PC-3 (cell line): ENCODE measurements at regions not wholly inside any gene's neighbourhood (a gene's known extent, or its start where the extent isn't known, plus 50 kb on each side); places are given as distances from the start of the nearest gene placed in this dataset.

Experiments
- ATAC-seq: fragments of 200-7000 bp; cut with Tn5 transposase; 2 replicates; pipeline ENCODE4 v1.9.1; 2020; ENCODE audit warnings: mild to moderate bottlenecking, moderate library complexity
- BruUV-seq: library from RNA; stranded (reverse); fragments of 400-500 nt; replicated peaks from 2 replicates; lab custom pipeline; 2021; lab: Mats Ljungman, UMichigan
- CTCF ChIA-PET: fragments of 300-600 bp; sonication (Branson Sonifier 250); formaldehyde crosslinking; loops from one replicate; lab custom pipeline; 2022; ENCODE audit warnings: antibody characterized with exemption; lab: Charles Lee
- POLR2A ChIA-PET: fragments of 300-600 bp; sonication (Branson Sonifier 250); formaldehyde crosslinking; loops from one replicate; lab custom pipeline; 2022; ENCODE audit warnings: antibody characterized with exemption; ENCODE audit not compliant: unreplicated experiment; lab: Charles Lee
- DNase-seq: peaks from one replicate; pipeline ENCODE4 v3.0.0-alpha.2; 2015
- H2AFZ ChIP-seq: fragments of 300-600 bp; sonication (generic); 2 replicates; pipeline ENCODE4 v1.6.0; 2016; ENCODE audit warnings: antibody characterized with exemption, low read length
- H3F3A ChIP-seq: fragments of 300-600 bp; sonication (generic); one replicate; pipeline ENCODE4 v1.6.0; 2017; ENCODE audit warnings: antibody characterized with exemption, low read length, control low read depth, mild to moderate bottlenecking; ENCODE audit not compliant: unreplicated experiment
- H3K27ac ChIP-seq: fragments of 300-600 bp; sonication (generic); 2 replicates; pipeline ENCODE4 v1.5.1; 2016; ENCODE audit warnings: mild to moderate bottlenecking, low read length
- H3K27me3 ChIP-seq: fragments of 300-600 bp; sonication (generic); 2 replicates; pipeline ENCODE4 v1.6.1; 2016; ENCODE audit warnings: low read length, mixed read lengths
- H3K36me3 ChIP-seq: fragments of 300-600 bp; sonication (generic); 2 replicates; pipeline ENCODE4 v1.6.1; 2016; ENCODE audit warnings: low read depth, mixed run types, low read length, mixed read lengths
- H3K4me1 ChIP-seq: fragments of 300-600 bp; sonication (generic); 2 replicates; pipeline ENCODE4 v1.5.1; 2016; ENCODE audit warnings: low read length; ENCODE audit not compliant: insufficient read depth
- H3K4me2 ChIP-seq: fragments of 300-600 bp; sonication (generic); 2 replicates; pipeline ENCODE4 v1.6.0; 2016; ENCODE audit warnings: low read length
- H3K4me3 ChIP-seq: fragments of 300-600 bp; sonication (generic); 2 replicates; pipeline ENCODE4 v1.5.1; 2016; ENCODE audit warnings: mild to moderate bottlenecking, low read length, mixed read lengths
- H3K79me2 ChIP-seq: fragments of 300-600 bp; sonication (generic); 2 replicates; pipeline ENCODE4 v1.6.1; 2017; ENCODE audit warnings: low read length, mixed read lengths
- H3K9ac ChIP-seq: fragments of 300-600 bp; sonication (generic); 2 replicates; pipeline ENCODE4 v1.6.0; 2016; ENCODE audit warnings: mild to moderate bottlenecking, low read length
- H3K9me2 ChIP-seq: fragments of 300-600 bp; sonication (generic); replicated peaks from 2 replicates; pipeline ENCODE4 v1.6.1; 2016; ENCODE audit warnings: mixed run types, low read length, mixed read lengths
- H3K9me3 ChIP-seq: fragments of 300-600 bp; sonication (generic); 2 replicates; pipeline ENCODE4 v1.6.1; 2016; ENCODE audit warnings: low read length, mixed read lengths
- H4K20me1 ChIP-seq: fragments of 300-600 bp; sonication (generic); 2 replicates; pipeline ENCODE4 v1.6.1; 2016; ENCODE audit warnings: low read length, mixed read lengths
- EZH2 ChIP-seq: fragments of 300-600 bp; sonication (generic); IDR thresholded peaks from one replicate; pipeline ENCODE4 v1.6.1; 2017; ENCODE audit warnings: antibody characterized with exemption, mild to moderate bottlenecking, low read length; ENCODE audit not compliant: unreplicated experiment
- EZH2phosphoT487 ChIP-seq: fragments of 300-600 bp; sonication (generic); IDR thresholded peaks from 2 replicates; pipeline ENCODE4 v1.6.1; 2018; ENCODE audit warnings: mild to moderate bottlenecking, antibody characterized with exemption, low read length, borderline replicate concordance
- intact Hi-C: fragments of 100-400 bp; cut with micrococcal nuclease; formaldehyde crosslinking; loops from 2 replicates; pipeline ENCODE4 v1.9.0; 2023
- TF ChIP-seq, protein P1 (sequence below): fragments of 300-600 bp; sonication (generic); conservative IDR thresholded peaks from 2 replicates; pipeline ENCODE4 v1.5.1; 2017; ENCODE audit warnings: antibody characterized with exemption, low read depth, mild to moderate bottlenecking, low read length

DNA sequence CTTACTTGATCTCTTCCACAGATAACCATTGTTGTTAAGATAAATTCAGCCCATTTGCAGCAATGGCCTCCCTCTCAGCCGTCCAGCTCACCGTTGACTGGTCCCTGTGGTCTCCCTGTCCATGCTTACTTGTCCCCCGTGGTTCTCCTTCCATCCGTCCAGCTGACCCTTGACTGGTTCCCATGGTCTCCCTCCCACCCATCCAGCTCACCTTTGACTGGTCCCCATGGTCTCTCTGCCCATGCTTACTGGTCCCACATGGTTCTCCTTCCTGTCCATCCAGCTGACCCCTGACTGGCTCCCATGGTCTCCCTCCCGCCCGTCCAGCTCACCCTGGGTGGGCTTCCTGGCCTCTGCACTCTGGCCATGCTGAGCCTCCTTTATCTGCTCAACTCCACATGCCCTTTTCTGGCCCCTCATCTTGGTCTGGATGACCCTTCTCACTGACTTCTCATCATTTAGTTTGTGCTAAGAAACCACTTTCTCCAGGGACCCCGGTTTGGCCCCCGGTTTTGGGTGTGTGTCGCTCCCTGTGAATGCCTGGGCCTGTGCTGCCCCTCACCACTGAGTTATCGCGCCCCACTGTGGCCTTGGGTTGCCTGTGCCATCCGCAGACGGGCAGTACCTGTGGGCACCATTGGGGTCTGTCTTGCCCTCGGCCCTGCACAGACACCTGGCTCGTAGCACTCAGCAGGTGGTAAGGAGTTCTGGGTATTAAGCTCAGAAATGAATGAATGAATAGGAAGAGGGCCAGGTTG lies 146.4 kb downstream of the ERMARD start:
- Histone ChIP-seq H2AFZ (no peak overlapping the region), H3K4me3 (no peak overlapping the region), H3K27me3 (no peaks in the 10 kb centered on the region), H3K4me1 (no peaks in the 10 kb centered on the region), H3K27ac (no peak overlapping the region), H3K9me2 (no peaks in the 10 kb centered on the region), H3K79me2 (no peaks in the 10 kb centered on the region), H3F3A (no peaks in the 10 kb centered on the region), H3K9ac (no peak overlapping the region), H3K9me3 (no peaks in the 10 kb centered on the region), H3K4me2 (no peak overlapping the region), H4K20me1 (no peaks in the 10 kb centered on the region), H3K36me3 (no peaks in the 10 kb centered on the region)
- ChIA-PET POLR2A (no interaction called here), CTCF (no interaction called here)
- intact Hi-C loops = no loop called here
- no TSS peak for BruUV-seq
- DNase-seq (no peak), ATAC-seq (no peak)
- TF ChIP-seq EZH2phosphoT487 = no peak
- no peak for TF ChIP-seq EZH2

DNA sequence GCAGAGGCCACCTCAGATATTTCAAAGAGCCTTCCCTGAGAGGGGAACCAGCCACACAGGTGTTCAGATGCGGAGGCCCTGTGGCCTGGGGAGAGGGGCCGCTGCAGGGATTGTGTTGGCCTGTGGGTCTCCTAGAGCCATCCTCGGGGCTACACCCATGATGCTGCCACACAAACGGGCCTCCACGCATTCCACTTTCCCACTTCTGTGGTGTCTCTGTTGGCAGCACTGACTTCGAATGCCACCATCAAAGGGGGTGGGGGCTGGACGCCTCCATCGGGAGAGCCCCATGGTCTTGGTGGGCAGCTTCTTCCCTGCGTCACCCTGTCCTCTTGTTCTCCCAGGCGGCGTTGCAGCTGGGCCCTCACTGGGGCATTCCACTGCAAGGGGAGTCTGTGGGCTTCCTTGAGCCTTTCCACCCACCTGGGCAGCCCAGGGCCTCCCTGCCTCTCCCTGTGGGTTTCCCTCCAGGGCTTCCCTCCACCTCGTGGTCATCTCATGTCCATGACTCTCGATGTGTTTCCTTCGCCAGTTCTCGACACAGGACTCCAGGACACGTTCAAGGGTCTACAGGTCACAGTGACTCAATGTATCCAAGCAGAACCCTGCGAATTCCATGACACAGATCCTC lies 145.5 kb downstream of the ERMARD start:
- Histone ChIP-seq H3F3A (no peaks in the 10 kb centered on the region), H3K79me2 (no peaks in the 10 kb centered on the region), H3K9ac (no peak overlapping the region), H3K36me3 (no peaks in the 10 kb centered on the region), H3K27me3 (no peaks in the 10 kb centered on the region), H3K27ac (no peak overlapping the region), H3K4me2 (no peak overlapping the region), H2AFZ (no peak overlapping the region), H3K9me2 (no peaks in the 10 kb centered on the region), H4K20me1 (no peaks in the 10 kb centered on the region), H3K4me1 (no peaks in the 10 kb centered on the region), H3K4me3 (no peak overlapping the region), H3K9me3 (no peaks in the 10 kb centered on the region)
- TF ChIP-seq EZH2 = no peak
- no peak for TF ChIP-seq EZH2phosphoT487
- TF ChIP-seq, protein P1, sequence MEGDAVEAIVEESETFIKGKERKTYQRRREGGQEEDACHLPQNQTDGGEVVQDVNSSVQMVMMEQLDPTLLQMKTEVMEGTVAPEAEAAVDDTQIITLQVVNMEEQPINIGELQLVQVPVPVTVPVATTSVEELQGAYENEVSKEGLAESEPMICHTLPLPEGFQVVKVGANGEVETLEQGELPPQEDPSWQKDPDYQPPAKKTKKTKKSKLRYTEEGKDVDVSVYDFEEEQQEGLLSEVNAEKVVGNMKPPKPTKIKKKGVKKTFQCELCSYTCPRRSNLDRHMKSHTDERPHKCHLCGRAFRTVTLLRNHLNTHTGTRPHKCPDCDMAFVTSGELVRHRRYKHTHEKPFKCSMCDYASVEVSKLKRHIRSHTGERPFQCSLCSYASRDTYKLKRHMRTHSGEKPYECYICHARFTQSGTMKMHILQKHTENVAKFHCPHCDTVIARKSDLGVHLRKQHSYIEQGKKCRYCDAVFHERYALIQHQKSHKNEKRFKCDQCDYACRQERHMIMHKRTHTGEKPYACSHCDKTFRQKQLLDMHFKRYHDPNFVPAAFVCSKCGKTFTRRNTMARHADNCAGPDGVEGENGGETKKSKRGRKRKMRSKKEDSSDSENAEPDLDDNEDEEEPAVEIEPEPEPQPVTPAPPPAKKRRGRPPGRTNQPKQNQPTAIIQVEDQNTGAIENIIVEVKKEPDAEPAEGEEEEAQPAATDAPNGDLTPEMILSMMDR = no peak
- ATAC-seq = no peak
- intact Hi-C loops = no loop called here
- ChIA-PET CTCF (no interaction called here), POLR2A (no interaction called here)
- no TSS peak for BruUV-seq
- no peak for DNase-seq

DNA sequence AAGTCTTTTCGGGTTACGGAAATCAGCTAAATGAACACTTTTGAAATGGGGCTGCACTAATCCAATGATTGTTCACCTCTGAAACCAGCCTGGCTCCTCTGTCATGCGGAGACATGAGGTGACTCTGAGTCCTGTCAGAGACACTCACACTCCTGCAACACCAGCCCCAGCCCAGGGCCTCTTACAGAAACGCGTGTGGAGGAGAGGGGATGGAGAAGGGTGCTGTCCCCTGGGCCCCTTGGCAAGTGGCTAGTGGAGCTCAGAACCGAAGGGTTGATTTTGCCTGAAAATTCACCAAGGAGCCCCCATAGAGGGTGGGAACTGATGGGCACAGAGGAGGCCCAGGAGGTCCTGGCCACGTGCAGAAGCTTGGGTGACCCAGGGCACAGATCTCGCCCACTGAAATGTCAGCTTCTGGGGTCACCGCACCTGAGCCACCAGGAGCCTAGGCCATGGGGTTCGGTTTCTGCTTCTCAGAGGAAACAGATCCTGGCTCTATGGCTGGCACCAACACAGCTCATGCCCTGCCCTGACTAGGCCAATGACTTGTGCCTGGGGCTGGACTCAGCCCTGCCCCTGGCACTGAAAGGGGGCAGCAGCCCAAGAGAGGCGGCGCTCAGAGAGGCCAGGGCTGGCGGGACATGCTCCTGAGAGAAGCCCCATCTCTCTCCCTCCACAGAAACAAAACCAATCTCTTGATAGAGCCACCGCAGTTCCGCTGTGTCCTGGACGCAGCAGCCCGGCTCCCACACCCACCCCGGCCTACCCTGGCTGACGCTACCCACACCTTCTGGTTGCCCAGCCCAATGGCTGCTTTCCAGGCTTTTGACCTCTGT lies 144.7 kb downstream of the ERMARD start:
- Histone ChIP-seq H4K20me1 (no peaks in the 10 kb centered on the region), H3K9me3 (no peaks in the 10 kb centered on the region), H3K4me3 (no peak overlapping the region), H3K4me2 (no peak overlapping the region), H3K27me3 (0 out of 2 replicates have a peak, but pooled peaks cover under 1% of the 10 kb centered on the region), H3K36me3 (no peaks in the 10 kb centered on the region), H3K27ac (no peak overlapping the region), H3K79me2 (no peaks in the 10 kb centered on the region), H2AFZ (no peak overlapping the region), H3K4me1 (no peaks in the 10 kb centered on the region), H3K9ac (no peak overlapping the region), H3K9me2 (no peaks in the 10 kb centered on the region), H3F3A (no peaks in the 10 kb centered on the region)
- TF ChIP-seq EZH2phosphoT487 (no peak), EZH2 (no peak)
- TF ChIP-seq, protein P1 = no peak
- no TSS peak for BruUV-seq
- POLR2A ChIA-PET = no interaction called here
- CTCF ChIA-PET = no interaction called here
- ATAC-seq = no peak
- intact Hi-C loops = no loop called here
- DNase-seq = no peak
